Inferior parietal cortex (tissue), 1 donor: ENCODE measurements at regions not wholly inside any gene's neighbourhood (a gene's known extent, or its start where the extent isn't known, plus 50 kb on each side); places are given as distances from the start of the nearest gene placed in this dataset.

Experiments used
- DNase-seq: peaks from one replicate; pipeline ENCODE4 v3.0.0-alpha.2; 2016; ENCODE audit errors: extremely low spot score

DNA sequence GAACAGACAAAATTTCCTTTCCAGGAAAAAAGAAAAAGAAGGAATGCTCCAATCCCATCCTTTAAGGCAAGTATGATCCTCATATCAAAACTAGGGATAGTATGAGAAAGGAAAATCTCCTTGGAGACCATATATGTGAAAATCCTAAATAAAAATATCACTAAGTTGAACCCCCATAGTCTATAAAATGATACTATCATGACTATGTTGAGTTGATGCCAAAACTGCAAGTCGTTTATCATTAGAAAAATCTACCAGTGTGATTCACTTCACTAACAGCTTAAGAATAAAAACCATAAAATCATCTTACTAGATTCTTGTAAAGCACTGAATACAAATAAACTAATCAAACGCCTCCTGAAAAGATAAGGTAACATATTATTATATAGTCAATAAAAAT is 76.6 kb upstream of the STXBP5 start:
- no peak for DNase-seq

DNA sequence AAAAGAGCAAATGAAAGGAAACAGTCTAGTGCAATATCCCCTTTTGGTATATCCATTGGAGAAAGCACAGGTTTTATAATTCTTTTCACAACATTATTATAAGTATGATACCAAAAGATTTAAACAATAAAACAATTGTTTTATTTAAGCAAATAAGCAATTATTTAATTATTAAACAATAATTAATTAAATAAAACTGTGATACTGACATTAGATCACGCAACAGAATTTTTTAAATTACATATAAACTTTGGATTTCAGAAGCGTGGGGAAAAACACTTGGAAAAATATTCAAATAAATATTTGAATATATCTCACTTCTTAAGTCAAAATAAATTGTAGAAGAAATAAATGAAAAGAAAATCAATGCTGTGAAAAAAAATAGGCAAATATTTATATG is 76.2 kb upstream of the STXBP5 start:
- DNase-seq, result no peak

DNA sequence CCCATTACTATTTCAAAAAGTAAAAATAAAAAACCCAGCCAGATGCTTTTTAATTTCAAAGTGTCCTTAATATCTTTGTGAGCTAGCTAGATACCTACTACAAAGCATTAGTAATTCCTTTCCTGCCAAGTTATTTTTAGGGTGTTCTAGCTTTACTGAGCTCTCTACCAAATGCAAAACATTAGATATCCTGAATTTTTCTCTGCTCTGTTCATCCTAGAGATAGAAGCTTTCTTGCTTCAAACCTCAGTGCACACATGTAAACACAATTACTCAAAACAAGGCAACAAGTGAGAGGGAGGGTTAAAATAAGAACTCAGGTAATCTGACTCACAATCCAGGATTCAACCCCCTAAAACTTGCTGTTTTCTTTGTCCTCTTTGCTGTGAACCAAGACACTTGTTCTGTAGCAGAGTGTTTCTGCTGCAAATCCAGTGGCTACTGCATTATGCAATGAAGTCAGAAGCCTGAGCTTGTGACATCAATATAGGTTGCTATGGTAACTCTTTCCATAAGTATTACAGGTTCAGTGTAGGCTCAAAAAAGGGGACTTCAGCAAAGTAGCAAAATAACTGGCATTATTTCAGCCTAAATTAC is 72.6 kb upstream of the STXBP5 start:
- peak; percentile 57 for DNase-seq

DNA sequence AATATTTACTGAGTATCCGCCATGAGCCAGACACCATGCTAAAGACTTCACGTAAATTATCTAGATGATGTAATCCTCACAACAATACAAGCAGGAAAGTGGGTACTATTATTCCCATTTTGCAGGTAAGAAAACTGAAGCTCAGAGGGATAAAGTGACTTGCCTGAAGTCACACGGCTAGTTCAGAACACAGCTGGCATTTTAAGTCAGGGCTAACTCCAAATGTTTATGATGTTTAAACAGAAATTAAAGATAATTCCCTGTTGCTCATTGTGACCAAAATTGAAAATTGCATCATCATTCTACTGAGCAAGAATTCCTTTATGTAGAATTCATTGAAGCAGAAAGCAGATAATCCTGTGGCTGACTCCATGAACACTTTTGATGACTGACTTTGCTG is 71.3 kb upstream of the STXBP5 start:
- no peak for DNase-seq

DNA sequence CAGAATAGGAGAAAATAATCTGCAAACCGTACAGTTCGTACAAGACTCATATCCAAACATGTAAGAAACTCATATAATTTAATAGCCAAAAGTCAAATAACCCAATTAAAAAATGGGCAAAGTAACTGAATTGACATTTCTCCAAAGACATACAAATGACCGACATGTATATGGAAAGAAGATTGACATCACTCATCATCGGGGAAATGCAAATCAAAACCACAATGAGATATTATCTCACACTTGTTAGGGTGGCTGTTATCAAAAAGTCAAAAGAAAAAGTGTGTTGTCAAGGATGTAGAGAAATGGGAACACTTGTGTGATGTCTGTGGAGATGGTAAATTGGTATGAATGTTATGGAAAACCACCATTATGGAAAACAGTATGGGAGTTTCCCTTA is 70.5 kb upstream of the STXBP5 start:
- DNase-seq, result no peak

DNA sequence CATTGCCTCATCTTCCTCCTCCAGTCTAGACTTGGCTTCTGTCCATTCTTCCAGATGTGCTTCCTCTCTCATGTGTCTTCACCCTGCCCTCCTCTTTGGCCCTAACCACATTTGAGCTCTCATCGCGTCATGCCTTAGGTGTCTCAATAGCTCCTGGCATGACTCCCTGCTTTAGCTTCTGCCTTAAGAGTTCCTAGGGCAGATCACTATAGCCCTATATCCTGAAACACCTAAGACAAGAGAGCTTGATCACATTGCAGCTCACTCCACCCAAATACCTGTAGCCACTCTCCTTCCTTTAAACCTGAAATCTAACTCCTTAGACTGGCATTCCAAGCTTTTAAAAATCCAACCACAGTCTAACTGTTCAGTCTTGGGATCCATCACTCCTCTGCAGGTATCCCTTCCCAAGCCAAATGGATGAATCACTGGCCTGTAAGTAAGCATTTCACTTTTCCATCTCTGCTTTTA is 69.0 kb upstream of the STXBP5 start:
- no peak for DNase-seq

DNA sequence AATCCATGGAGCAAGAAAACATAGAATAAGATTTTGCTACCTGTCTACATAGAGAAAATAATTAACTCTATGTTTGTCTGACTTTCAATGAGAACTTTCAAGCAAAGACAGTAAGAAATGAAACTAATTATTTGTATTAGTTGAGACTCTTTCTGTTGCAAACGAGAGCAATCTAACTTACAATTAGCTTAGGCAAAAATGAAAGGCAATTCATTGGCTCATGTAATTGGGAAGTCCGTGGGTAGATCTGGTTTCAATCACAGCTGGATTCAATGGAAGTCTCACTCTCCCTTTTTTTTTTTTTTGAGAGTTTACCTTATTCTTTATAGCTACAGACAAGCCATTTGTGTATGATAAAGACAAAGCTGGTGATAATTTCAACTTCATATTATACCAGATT is 68.2 kb upstream of the STXBP5 start:
- no peak for DNase-seq

DNA sequence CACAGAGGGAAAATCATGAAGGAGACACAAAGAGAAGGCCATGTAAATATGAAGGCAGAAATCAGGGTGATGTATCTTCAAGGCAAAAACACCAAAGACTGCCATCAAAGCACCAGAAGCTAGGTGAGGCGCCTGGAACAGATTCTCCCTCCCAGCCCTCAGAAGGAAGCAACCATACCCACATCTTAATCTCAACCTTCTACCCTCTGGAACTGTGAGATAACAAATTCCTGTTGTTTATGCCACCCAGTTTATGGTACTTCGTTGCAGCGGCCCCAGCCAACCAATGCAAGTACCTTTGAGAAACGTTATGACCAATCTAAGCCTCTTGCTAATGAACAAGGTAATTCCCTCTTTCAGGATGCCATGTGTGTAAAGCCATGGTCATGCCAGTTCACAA is 66.2 kb upstream of the STXBP5 start:
- DNase-seq, result no peak

DNA sequence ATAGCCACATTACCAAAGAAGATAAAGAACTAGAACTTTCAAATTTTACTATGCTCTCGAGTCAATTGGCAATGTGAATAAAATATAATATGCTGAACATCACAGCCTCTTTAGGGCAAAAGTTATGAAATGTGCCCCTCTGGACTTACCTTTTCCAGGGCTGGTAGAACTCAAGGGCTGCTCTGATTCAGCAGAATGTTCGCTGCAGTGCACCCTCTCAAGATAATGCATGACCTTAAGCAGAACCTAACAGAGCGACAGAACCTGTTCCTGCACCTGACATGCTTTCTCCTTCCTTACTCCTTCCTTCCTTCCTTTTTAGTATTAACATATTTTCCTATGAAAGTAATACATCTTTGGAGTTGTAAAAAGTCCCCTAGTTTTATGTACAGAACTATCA is 65.4 kb upstream of the STXBP5 start:
- no peak for DNase-seq

DNA sequence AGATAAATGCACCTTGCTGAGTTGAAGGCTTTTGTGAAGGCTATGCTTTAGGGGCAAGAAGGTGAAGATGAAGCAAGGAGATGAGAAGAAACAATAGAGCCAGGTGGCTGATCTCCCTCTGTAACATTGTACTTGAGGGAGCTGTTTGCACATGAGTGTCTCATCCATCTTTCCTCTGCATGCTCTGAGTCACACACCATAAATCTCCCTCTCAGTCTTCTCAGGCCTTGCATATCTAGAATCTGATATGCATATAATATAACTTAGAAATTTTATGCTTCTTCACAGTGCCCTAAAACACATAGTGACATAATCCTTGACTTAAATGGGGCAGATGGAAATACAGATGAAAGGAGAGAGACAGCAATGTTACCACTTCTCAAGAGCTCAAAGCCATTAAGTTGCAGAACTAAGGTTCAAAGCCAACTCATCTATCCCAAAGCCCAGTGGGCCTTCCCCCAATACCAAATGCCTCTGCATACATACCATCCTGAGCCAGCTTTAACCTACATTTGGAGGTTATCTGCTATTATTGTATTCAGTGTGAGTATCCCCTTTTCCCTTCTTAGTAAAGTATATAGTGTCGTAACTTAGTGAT is 62.4 kb upstream of the STXBP5 start:
- no peak for DNase-seq

DNA sequence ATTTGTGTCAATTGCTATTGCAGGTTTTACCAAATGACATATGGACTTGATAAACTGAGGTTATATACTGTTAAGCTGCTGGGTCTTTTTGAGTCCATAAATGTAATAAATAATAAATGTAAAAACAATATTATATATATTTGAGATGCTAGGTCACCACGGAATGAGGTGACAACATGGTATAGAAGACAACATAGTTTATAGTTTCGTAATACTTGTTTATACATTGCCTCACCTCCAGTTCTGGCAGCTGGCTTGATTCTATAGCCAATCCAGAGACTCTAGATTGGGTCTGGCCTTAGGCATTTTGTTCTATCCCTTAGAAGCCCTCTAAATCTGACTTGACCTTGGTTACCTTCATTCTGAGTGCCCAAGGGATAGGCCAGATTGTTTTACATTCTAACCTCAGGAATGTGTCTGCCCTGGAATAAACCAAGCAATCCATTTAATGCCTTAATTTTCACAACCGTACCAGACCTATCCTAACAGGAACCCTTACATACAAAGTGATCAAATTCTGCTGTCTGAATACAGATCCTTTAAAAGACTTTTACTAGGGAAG is 61.5 kb upstream of the STXBP5 start:
- DNase-seq, result no peak

DNA sequence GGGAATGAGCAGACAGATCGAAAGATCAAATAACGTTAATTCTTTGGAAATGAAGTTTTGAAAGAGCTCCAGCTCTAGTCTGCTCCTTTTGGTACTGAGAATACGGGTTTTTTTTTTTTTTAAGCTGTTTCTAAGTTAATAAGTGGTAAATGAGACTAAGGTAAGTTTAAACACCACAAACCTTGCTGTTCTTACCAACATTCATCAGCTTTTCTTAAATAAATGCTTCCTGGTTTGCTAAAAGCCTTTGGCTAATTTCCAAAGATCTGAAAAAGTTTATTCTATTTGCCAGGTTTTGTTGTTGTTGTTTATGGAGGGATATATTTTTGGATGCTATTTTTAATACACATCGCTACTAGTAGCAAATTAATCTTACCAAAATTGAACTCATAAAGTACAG is 55.1 kb upstream of the STXBP5 start:
- no peak for DNase-seq

DNA sequence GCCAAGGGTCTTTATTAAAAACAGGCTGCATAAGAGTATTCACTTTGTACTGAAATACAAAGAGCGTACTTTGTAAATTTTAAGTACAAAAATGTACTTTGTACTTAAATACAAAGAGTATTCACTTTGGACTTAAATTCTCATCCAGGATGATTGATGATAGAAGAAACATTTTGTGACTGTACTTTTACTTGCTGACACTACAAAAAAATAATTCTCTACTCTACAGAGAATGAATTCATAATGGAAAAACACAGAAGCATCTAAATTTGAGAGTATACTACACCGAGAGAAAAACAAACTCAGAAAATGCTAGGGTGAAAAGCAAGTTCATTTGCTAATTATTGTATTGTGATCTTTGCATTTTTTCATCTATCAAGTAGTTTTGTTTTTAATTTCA is 54.4 kb upstream of the STXBP5 start:
- no peak for DNase-seq

DNA sequence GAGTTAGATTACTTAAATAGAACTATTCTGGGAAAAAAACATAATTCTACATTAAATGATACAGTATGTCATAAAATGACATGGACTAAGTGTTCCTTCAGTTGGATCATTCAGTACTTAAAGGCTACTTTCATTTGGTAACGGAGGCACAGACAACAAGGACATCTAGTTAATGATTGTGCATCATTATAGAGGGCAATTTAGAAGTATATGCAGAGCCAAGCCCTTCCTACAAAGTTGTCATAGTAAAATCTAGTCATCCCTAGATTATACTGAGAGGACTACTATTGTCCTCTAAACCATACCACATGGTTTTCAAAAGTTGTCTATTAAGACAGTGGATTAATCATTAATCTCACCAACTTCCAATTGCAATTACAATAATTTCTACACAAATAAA is 53.9 kb upstream of the STXBP5 start:
- DNase-seq, result no peak
